PC-9 (cell line): ENCODE measurements at regions not wholly inside any gene's neighbourhood (a gene's known extent, or its start where the extent isn't known, plus 50 kb on each side); places are given as distances from the start of the nearest gene placed in this dataset.

Experiments
- BruUV-seq: library from RNA; stranded (reverse); fragments of 400-500 nt; replicated peaks from 2 replicates; lab custom pipeline; 2021; lab: Mats Ljungman, UMichigan
- CTCF ChIA-PET: fragments of 300-600 bp; sonication (Branson Sonifier 250); formaldehyde crosslinking; loops from one replicate; lab custom pipeline; 2022; ENCODE audit warnings: antibody characterized with exemption; lab: Charles Lee
- POLR2A ChIA-PET: fragments of 300-600 bp; sonication (Branson Sonifier 250); formaldehyde crosslinking; loops from one replicate; lab custom pipeline; 2022; ENCODE audit warnings: antibody characterized with exemption; ENCODE audit not compliant: unreplicated experiment; lab: Charles Lee
- DNase-seq, 2 experiments: peaks; one replicate each; pipeline versions ENCODE4 v3.0.0 to v3.0.0-alpha.2; 2015 to 2022; ENCODE audit warnings: mixed read lengths in 1 of 2
- H2AFZ ChIP-seq: fragments of 200-600 bp; sonication (generic); 2 replicates; pipeline ENCODE4 v1.8.1; 2017; ENCODE audit warnings: antibody characterized with exemption
- H3F3A ChIP-seq: fragments of 200-600 bp; sonication (generic); 2 replicates; pipeline ENCODE4 v1.8.1; 2017; ENCODE audit warnings: antibody characterized with exemption, mild to moderate bottlenecking, low read depth; ENCODE audit not compliant: insufficient read depth
- H3K27ac ChIP-seq: fragments of 200-600 bp; sonication (generic); 2 replicates; pipeline ENCODE4 v1.6.1; 2016; ENCODE audit warnings: mixed run types
- H3K27me3 ChIP-seq: fragments of 200-600 bp; sonication (generic); 2 replicates; pipeline ENCODE4 v1.6.1; 2016; ENCODE audit warnings: low read depth, mixed run types; ENCODE audit not compliant: insufficient read depth
- H3K36me3 ChIP-seq: fragments of 200-600 bp; sonication (generic); 2 replicates; pipeline ENCODE4 v1.6.1; 2016; ENCODE audit warnings: low read depth, mixed run types
- H3K4me1 ChIP-seq: fragments of 200-600 bp; sonication (generic); replicated peaks from 2 replicates; pipeline ENCODE4 v1.6.1; 2016; ENCODE audit warnings: mixed run types; ENCODE audit not compliant: insufficient read depth
- H3K4me2 ChIP-seq: fragments of 200-600 bp; sonication (generic); 2 replicates; pipeline ENCODE4 v1.6.1; 2017; ENCODE audit warnings: mixed run types
- H3K4me3 ChIP-seq: fragments of 200-600 bp; sonication (generic); 2 replicates; pipeline ENCODE4 v1.6.1; 2016; ENCODE audit warnings: mixed run types
- H3K79me2 ChIP-seq: fragments of 200-600 bp; sonication (generic); 2 replicates; pipeline ENCODE4 v1.6.1; 2017; ENCODE audit warnings: low read depth, mixed run types
- H3K9me2 ChIP-seq: fragments of 200-600 bp; sonication (generic); 2 replicates; pipeline ENCODE4 v1.8.1; 2017; ENCODE audit warnings: mild to moderate bottlenecking; ENCODE audit not compliant: insufficient read depth
- H3K9me3 ChIP-seq: fragments of 200-600 bp; sonication (generic); 2 replicates; pipeline ENCODE4 v1.8.1; 2016; ENCODE audit warnings: low read depth; ENCODE audit not compliant: insufficient read depth
- H4K20me1 ChIP-seq: fragments of 200-600 bp; sonication (generic); 2 replicates; pipeline ENCODE4 v1.8.1; 2017; ENCODE audit not compliant: insufficient read depth
- CTCF ChIP-seq: fragments of 200-600 bp; sonication (generic); conservative IDR thresholded peaks from 2 replicates; pipeline ENCODE4 v1.6.1; 2017; ENCODE audit warnings: mixed run types, antibody characterized with exemption, mild to moderate bottlenecking, moderate library complexity
- EZH2 ChIP-seq: fragments of 200-600 bp; sonication (generic); IDR thresholded peaks from 2 replicates; pipeline ENCODE4 v1.8.0; 2017; ENCODE audit warnings: antibody characterized with exemption, low read depth
- intact Hi-C: fragments of 100-400 bp; cut with micrococcal nuclease; formaldehyde crosslinking; loops from one replicate; pipeline ENCODE4 v1.10.0; 2022; ENCODE audit not compliant: unreplicated experiment

DNA sequence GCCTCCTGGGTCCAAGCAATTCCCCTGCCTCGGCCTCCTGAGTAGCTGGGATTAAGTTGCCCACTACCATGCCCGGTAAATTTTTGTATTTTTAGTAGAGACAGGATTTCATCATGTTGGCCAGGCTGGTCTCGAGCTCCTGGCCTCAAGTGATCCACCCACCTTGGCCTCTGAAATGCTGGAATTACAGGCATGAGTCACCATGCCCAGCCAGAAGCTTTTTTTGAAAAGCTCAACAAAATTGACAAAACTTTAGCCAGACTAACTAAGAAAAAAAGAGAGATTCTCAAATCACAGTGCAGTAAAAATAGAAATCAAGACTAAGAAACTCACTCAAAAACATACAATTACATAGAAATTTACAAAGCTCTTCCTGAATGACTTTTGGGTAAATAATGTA is 420.6 kb downstream of the COL12A1 start:
- H3K4me1 ChIP-seq = no peaks in the 10 kb centered on the region
- ChIA-PET POLR2A (no interaction called here), CTCF (no interaction called here)
- no peaks in the 10 kb centered on the region for H3K36me3 ChIP-seq
- no peak for DNase-seq
- TF ChIP-seq EZH2 (no peak), CTCF (no peak)
- no peaks in the 10 kb centered on the region for H3K27me3 ChIP-seq
- no peaks in the 10 kb centered on the region for H3K9me2 ChIP-seq
- H3K9me3 ChIP-seq = no peaks in the 10 kb centered on the region
- H3K4me2 ChIP-seq = no peak overlapping the region
- H2AFZ ChIP-seq = no peak overlapping the region
- no peaks in the 10 kb centered on the region for H4K20me1 ChIP-seq
- intact Hi-C loops = no loop called here
- no peaks in the 10 kb centered on the region for H3F3A ChIP-seq
- H3K79me2 ChIP-seq = no peaks in the 10 kb centered on the region
- H3K27ac ChIP-seq = no peak overlapping the region
- H3K4me3 ChIP-seq = no peak overlapping the region
- no TSS peak for BruUV-seq

GRCh38 chr6:74782346-74782745 is 423.5 kb downstream of the COL12A1 start:
- Histone ChIP-seq H3K4me2 (no peak overlapping the region), H3F3A (no peaks in the 10 kb centered on the region), H4K20me1 (no peaks in the 10 kb centered on the region), H3K79me2 (no peaks in the 10 kb centered on the region), H3K9me3 (no peaks in the 10 kb centered on the region), H3K4me1 (no peaks in the 10 kb centered on the region), H3K9me2 (no peaks in the 10 kb centered on the region), H3K4me3 (no peak overlapping the region), H3K36me3 (no peaks in the 10 kb centered on the region), H3K27ac (no peak overlapping the region), H2AFZ (no peak overlapping the region), H3K27me3 (no peaks in the 10 kb centered on the region)
- ChIA-PET CTCF (no interaction called here), POLR2A (no interaction called here)
- intact Hi-C loops = no loop called here
- no TSS peak for BruUV-seq
- no peak for DNase-seq
- TF ChIP-seq CTCF (no peak), EZH2 (no peak)

DNA sequence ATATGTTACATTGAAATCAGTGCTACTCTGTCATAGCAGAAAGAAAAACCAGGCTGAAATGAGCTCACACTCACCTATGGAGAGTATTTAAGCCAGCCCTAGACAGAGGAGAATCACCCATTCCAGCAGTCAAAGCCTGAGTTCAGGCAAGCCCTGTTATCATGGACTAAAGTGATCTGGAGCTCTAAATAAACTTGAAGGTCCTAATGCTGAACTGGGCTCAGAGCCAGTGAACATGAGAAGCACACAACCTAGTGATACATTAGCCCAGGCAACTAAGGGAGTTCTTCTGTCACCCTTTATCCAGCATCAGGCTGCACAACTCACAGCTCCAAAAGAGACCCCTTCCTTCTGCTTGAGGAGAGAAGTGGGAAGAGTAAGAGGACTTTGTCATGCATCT is 425.0 kb downstream of the COL12A1 start:
- no peak for DNase-seq
- Histone ChIP-seq H3F3A (no peaks in the 10 kb centered on the region), H3K4me3 (no peak overlapping the region), H3K9me2 (no peaks in the 10 kb centered on the region), H3K4me1 (no peaks in the 10 kb centered on the region), H3K9me3 (no peaks in the 10 kb centered on the region), H3K4me2 (no peak overlapping the region), H3K27ac (no peak overlapping the region), H4K20me1 (no peaks in the 10 kb centered on the region), H2AFZ (no peak overlapping the region), H3K79me2 (no peaks in the 10 kb centered on the region), H3K36me3 (no peaks in the 10 kb centered on the region), H3K27me3 (no peaks in the 10 kb centered on the region)
- POLR2A ChIA-PET = interaction anchor here (0.7 kb wide), 1 partner anchor 417 kb away, joined by 6 read pairs; no protein-coding TSS in a partner anchor
- no TSS peak for BruUV-seq
- TF ChIP-seq CTCF = no peak
- TF ChIP-seq EZH2 = no peak
- CTCF ChIA-PET = no interaction called here
- intact Hi-C loops = no loop called here
